ENCODE measurements at regions not wholly inside any gene's neighbourhood (a gene's known extent, or its start where the extent isn't known, plus 50 kb on each side); places are given as distances from the start of the nearest gene placed in this dataset.

DNA sequence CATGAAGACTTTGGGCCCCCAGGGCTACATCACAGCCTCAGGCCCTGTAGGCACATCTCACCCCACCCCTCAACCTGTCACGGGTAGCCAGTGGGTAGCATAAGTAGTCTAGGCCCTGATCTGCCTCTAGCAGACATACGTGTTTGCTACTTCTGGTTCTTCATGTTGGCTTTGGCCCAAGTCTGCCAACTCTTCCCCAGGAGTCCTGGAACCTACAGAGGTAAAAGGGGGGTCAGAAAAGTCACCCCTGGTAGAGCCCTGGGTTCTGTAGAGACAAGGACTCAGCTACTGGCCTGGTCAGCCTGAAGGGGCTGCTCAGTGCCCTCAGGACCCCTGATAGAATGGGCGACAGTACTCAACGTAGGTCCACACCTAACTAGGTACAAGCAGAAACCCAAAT lies 67.5 kb upstream of the UNC5B start:
- Histone ChIP-seq H3K4me2 (ENCODE audit: low read length) (no peak overlapping the region), H3K79me2 (ENCODE audit: insufficient read depth, low read length) (no peaks in the 10 kb centered on the region), H2AFZ (ENCODE audit: low read length) (no peak overlapping the region), H4K20me1 (ENCODE audit: insufficient read depth, low read length) (no peaks in the 10 kb centered on the region), H3F3A (ENCODE audit: insufficient read depth, low read length) (no peaks in the 10 kb centered on the region), H3K9me3 (ENCODE audit: low read length) (no peaks in the 10 kb centered on the region), H3K36me3 (ENCODE audit: insufficient read depth, low read length) (no peaks in the 10 kb centered on the region), H3K4me3 (ENCODE audit: low read depth, low read length, poor library complexity, severe bottlenecking) (no peak overlapping the region), H3K4me1 (ENCODE audit: insufficient read depth, low read length, severe bottlenecking) (no peaks in the 10 kb centered on the region), H3K9me2 (ENCODE audit: low read depth, low read length) (no peaks in the 10 kb centered on the region), H3K27me3 (ENCODE audit: insufficient read depth, low read length) (no peaks in the 10 kb centered on the region), H3K9ac (ENCODE audit: low read length) (no peak overlapping the region), H3K27ac (ENCODE audit: low read depth, low read length, poor library complexity, severe bottlenecking) (no peak overlapping the region)
- TF ChIP-seq EZH2 (IDR thresholded peaks at IDR 0.05; ENCODE audit: borderline replicate concordance, low read length) = no peak
- TF ChIP-seq, protein P1, sequence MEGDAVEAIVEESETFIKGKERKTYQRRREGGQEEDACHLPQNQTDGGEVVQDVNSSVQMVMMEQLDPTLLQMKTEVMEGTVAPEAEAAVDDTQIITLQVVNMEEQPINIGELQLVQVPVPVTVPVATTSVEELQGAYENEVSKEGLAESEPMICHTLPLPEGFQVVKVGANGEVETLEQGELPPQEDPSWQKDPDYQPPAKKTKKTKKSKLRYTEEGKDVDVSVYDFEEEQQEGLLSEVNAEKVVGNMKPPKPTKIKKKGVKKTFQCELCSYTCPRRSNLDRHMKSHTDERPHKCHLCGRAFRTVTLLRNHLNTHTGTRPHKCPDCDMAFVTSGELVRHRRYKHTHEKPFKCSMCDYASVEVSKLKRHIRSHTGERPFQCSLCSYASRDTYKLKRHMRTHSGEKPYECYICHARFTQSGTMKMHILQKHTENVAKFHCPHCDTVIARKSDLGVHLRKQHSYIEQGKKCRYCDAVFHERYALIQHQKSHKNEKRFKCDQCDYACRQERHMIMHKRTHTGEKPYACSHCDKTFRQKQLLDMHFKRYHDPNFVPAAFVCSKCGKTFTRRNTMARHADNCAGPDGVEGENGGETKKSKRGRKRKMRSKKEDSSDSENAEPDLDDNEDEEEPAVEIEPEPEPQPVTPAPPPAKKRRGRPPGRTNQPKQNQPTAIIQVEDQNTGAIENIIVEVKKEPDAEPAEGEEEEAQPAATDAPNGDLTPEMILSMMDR (IDR thresholded peaks at IDR 0.05; ENCODE audit: low read length) = no peak

DNA sequence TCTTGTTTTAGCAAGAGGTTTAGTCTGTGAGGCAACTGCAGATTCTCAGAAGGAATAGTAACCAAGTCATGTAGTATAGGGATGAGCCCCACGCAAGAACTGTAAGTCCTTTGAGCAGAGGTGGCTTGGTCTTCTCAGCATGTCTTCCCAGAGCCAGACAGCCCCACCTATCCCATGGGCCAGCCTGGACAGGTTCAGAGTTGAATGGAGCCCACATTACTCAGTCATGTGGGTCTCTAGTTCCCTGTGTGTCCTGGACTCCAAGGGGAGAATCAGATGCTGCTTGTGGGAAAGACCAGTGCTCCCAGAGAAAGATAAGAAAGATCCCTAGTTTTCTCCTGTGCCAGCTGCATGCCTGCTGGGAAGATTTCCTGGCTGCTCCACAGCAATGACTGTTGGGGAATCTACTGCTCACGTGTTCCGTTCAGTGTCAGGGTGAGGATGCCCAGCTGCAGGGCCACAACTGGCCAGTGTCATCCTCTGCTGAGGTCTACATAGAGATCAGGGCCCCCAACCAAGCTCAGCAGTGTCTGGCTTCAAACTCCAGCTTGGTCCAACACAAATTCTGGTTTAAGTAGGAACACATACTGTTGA lies 66.9 kb upstream of the UNC5B start:
- no peak overlapping the region for H3K4me2 ChIP-seq (ENCODE audit: low read length)
- H3F3A ChIP-seq (ENCODE audit: insufficient read depth, low read length) = no peaks in the 10 kb centered on the region
- no peak overlapping the region for H3K9ac ChIP-seq (ENCODE audit: low read length)
- H3K9me2 ChIP-seq (ENCODE audit: low read depth, low read length) = no peaks in the 10 kb centered on the region
- H2AFZ ChIP-seq (ENCODE audit: low read length) = no peak overlapping the region
- TF ChIP-seq, protein P1 (IDR thresholded peaks at IDR 0.05; ENCODE audit: low read length) = no peak
- no peak for TF ChIP-seq EZH2 (IDR thresholded peaks at IDR 0.05; ENCODE audit: borderline replicate concordance, low read length)
- H3K27ac ChIP-seq (ENCODE audit: low read depth, low read length, poor library complexity, severe bottlenecking) = no peak overlapping the region
- H4K20me1 ChIP-seq (ENCODE audit: insufficient read depth, low read length) = no peaks in the 10 kb centered on the region
- no peak overlapping the region for H3K4me3 ChIP-seq (ENCODE audit: low read depth, low read length, poor library complexity, severe bottlenecking)
- no peaks in the 10 kb centered on the region for H3K27me3 ChIP-seq (ENCODE audit: insufficient read depth, low read length)
- H3K4me1 ChIP-seq (ENCODE audit: insufficient read depth, low read length, severe bottlenecking) = no peaks in the 10 kb centered on the region
- no peaks in the 10 kb centered on the region for H3K36me3 ChIP-seq (ENCODE audit: insufficient read depth, low read length)
- H3K79me2 ChIP-seq (ENCODE audit: insufficient read depth, low read length) = no peaks in the 10 kb centered on the region
- no peaks in the 10 kb centered on the region for H3K9me3 ChIP-seq (ENCODE audit: low read length)

DNA sequence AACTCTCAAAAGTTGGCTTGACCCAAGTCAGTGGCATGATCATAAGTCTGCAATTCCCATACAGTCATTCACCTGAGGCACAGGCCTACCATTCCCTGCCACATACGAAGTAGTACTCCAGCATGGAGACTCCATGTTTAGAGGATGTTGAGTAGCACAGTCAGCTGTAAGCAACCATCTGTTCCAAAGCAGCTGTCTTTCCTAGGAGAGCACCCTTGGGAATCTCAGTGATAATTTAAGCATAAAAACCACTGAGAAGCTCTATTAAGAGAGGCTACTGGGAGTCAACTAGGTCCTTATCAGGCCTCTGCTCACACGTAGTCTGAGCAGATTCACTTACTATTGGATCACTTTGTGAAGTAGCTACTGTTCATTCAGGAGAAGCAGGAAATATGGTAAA lies 61.6 kb upstream of the UNC5B start:
- Histone ChIP-seq H3K4me1 (ENCODE audit: insufficient read depth, low read length, severe bottlenecking) (no peaks in the 10 kb centered on the region), H3K36me3 (ENCODE audit: insufficient read depth, low read length) (no peaks in the 10 kb centered on the region), H3K27ac (ENCODE audit: low read depth, low read length, poor library complexity, severe bottlenecking) (no peak overlapping the region), H3K4me2 (ENCODE audit: low read length) (no peak overlapping the region), H3K9me3 (ENCODE audit: low read length) (no peaks in the 10 kb centered on the region), H4K20me1 (ENCODE audit: insufficient read depth, low read length) (no peaks in the 10 kb centered on the region), H3K79me2 (ENCODE audit: insufficient read depth, low read length) (no peaks in the 10 kb centered on the region), H3F3A (ENCODE audit: insufficient read depth, low read length) (no peaks in the 10 kb centered on the region), H3K27me3 (ENCODE audit: insufficient read depth, low read length) (no peaks in the 10 kb centered on the region), H3K4me3 (ENCODE audit: low read depth, low read length, poor library complexity, severe bottlenecking) (no peak overlapping the region), H2AFZ (ENCODE audit: low read length) (no peak overlapping the region), H3K9me2 (ENCODE audit: low read depth, low read length) (no peaks in the 10 kb centered on the region), H3K9ac (ENCODE audit: low read length) (no peak overlapping the region)
- TF ChIP-seq EZH2 (IDR thresholded peaks at IDR 0.05; ENCODE audit: borderline replicate concordance, low read length) = no peak
- TF ChIP-seq, protein P1 (IDR thresholded peaks at IDR 0.05; ENCODE audit: low read length) = no peak
